H9 (cell line): ENCODE measurements at regions not wholly inside any gene's neighbourhood (a gene's known extent, or its start where the extent isn't known, plus 50 kb on each side); places are given as distances from the start of the nearest gene placed in this dataset.

Source experiments
- DNase-seq: peaks from one replicate; pipeline ENCODE4 v3.0.0-alpha.2; 2017
- H2AFZ ChIP-seq: one replicate; pipeline ENCODE4 v1.6.1; 2013; ENCODE audit warnings: mild to moderate bottlenecking, low read length, control low read depth, moderate library complexity
- H2AK5ac ChIP-seq: 2 replicates; pipeline ENCODE4 v1.6.1; 2013; ENCODE audit warnings: low read length, control low read depth, mixed read lengths; ENCODE audit not compliant: insufficient read length
- H2BK120ac ChIP-seq: one replicate; pipeline ENCODE4 v1.6.1; 2013; ENCODE audit warnings: low read depth, mild to moderate bottlenecking, low read length, control low read depth, inconsistent platforms; ENCODE audit not compliant: poor library complexity, severe bottlenecking
- H2BK12ac ChIP-seq: 2 replicates; pipeline ENCODE4 v1.6.1; 2013; ENCODE audit warnings: low read length, control low read depth, mixed read lengths, low read depth; ENCODE audit not compliant: insufficient read length
- H2BK15ac ChIP-seq: 2 replicates; pipeline ENCODE4 v1.6.1; 2013; ENCODE audit warnings: low read depth, low read length, control low read depth
- H2BK20ac ChIP-seq: one replicate; pipeline ENCODE4 v1.6.1; 2013; ENCODE audit warnings: low read depth, mild to moderate bottlenecking, low read length, control low read depth, inconsistent platforms; ENCODE audit not compliant: poor library complexity, severe bottlenecking
- H2BK5ac ChIP-seq: 2 replicates; pipeline ENCODE4 v1.6.1; 2013; ENCODE audit warnings: low read length, control low read depth, mixed read lengths; ENCODE audit not compliant: insufficient read length
- H3K14ac ChIP-seq: 2 replicates; pipeline ENCODE4 v1.6.1; 2013; ENCODE audit warnings: low read length, control low read depth; ENCODE audit not compliant: insufficient read depth
- H3K18ac ChIP-seq: 2 replicates; pipeline ENCODE4 v1.6.1; 2013; ENCODE audit warnings: low read depth, mild to moderate bottlenecking, mixed read lengths, low read length, control low read depth; ENCODE audit not compliant: insufficient read length
- H3K23ac ChIP-seq: 2 replicates; pipeline ENCODE4 v1.6.1; 2013; ENCODE audit warnings: low read length, control low read depth, mixed read lengths, low read depth; ENCODE audit not compliant: insufficient read length
- H3K23me2 ChIP-seq: 2 replicates; pipeline ENCODE4 v1.6.1; 2013; ENCODE audit warnings: low read depth, mild to moderate bottlenecking, mixed read lengths, low read length, control low read depth; ENCODE audit not compliant: insufficient read length, poor library complexity, severe bottlenecking
- H3K27ac ChIP-seq: 2 replicates; pipeline ENCODE4 v1.5.1; 2013; ENCODE audit warnings: low read length, control low read depth, mixed read lengths, low read depth; ENCODE audit not compliant: insufficient read length
- H3K27me3 ChIP-seq: 2 replicates; pipeline ENCODE4 v1.6.1; 2013; ENCODE audit warnings: low read length, control low read depth, inconsistent platforms; ENCODE audit not compliant: insufficient read depth
- H3K4ac ChIP-seq: 2 replicates; pipeline ENCODE4 v1.6.1; 2013; ENCODE audit warnings: low read depth, mild to moderate bottlenecking, control low read depth, inconsistent platforms, low read length, moderate library complexity
- H3K4me1 ChIP-seq: 2 replicates; pipeline ENCODE4 v1.6.1; 2013; ENCODE audit warnings: low read length, control low read depth, inconsistent platforms; ENCODE audit not compliant: insufficient read depth
- H3K4me2 ChIP-seq: 2 replicates; pipeline ENCODE4 v1.6.1; 2013; ENCODE audit warnings: low read length, control low read depth, mixed read lengths; ENCODE audit not compliant: insufficient read length, insufficient read depth
- H3K56ac ChIP-seq: 2 replicates; pipeline ENCODE4 v1.6.1; 2013; ENCODE audit warnings: low read depth, mild to moderate bottlenecking, mixed read lengths, low read length, control low read depth; ENCODE audit not compliant: insufficient read length
- H3K79me1 ChIP-seq: 2 replicates; pipeline ENCODE4 v1.6.1; 2013; ENCODE audit warnings: low read depth, mild to moderate bottlenecking, moderate library complexity, low read length, control low read depth, inconsistent platforms; ENCODE audit not compliant: insufficient read depth, poor library complexity, severe bottlenecking
- H3K79me2 ChIP-seq: 2 replicates; pipeline ENCODE4 v1.6.1; 2013; ENCODE audit warnings: low read length, control low read depth, inconsistent platforms; ENCODE audit not compliant: insufficient read depth
- H3K9ac ChIP-seq: 2 replicates; pipeline ENCODE4 v1.6.1; 2013; ENCODE audit warnings: low read length, control low read depth, mixed read lengths; ENCODE audit not compliant: insufficient read length; ENCODE audit errors: extremely low read depth
- H3K9me3 ChIP-seq: one replicate; pipeline ENCODE4 v1.6.1; 2013; ENCODE audit warnings: low read depth, low read length, inconsistent platforms; ENCODE audit not compliant: control insufficient read depth
- H3T11ph ChIP-seq: one replicate; pipeline ENCODE4 v1.6.1; 2013; ENCODE audit warnings: mild to moderate bottlenecking, low read length, control low read depth, inconsistent platforms
- H4K20me1 ChIP-seq: one replicate; pipeline ENCODE4 v1.6.1; 2013; ENCODE audit not compliant: control insufficient read depth, insufficient read length, insufficient read depth
- H4K5ac ChIP-seq: 2 replicates; pipeline ENCODE4 v1.6.1; 2013; ENCODE audit warnings: low read depth, mild to moderate bottlenecking, mixed read lengths, low read length, control low read depth; ENCODE audit not compliant: insufficient read length
- H4K8ac ChIP-seq: replicated peaks from 2 replicates; pipeline ENCODE4 v1.6.1; 2013; ENCODE audit warnings: low read length, control low read depth, mixed read lengths, low read depth; ENCODE audit not compliant: insufficient read length
- H4K91ac ChIP-seq: 2 replicates; pipeline ENCODE4 v1.6.1; 2013; ENCODE audit warnings: low read depth, mild to moderate bottlenecking, moderate library complexity, mixed read lengths, low read length, control low read depth; ENCODE audit not compliant: insufficient read length
- H3K27ac Mint-ChIP-seq, 3 experiments: 2 replicates in 2 of 3; 3 replicates in 1 of 3; pipeline ENCODE4 v1.8.0; 2020 to 2021; ENCODE audit warnings: mixed read lengths in 3 of 3, mild to moderate bottlenecking in 1 of 3, moderate library complexity in 1 of 3
- H3K27me3 Mint-ChIP-seq: 2 replicates; pipeline ENCODE4 v1.8.0; 2021; ENCODE audit warnings: low read depth, mild to moderate bottlenecking, moderate library complexity, mixed read lengths
- H3K36me3 Mint-ChIP-seq, 3 experiments: 2 replicates in 2 of 3; 3 replicates in 1 of 3; pipeline ENCODE4 v1.8.0; 2020 to 2021; ENCODE audit warnings: low read depth in 3 of 3, mixed read lengths in 3 of 3; ENCODE audit not compliant: insufficient read depth in 1 of 3
- H3K4me1 Mint-ChIP-seq, 2 experiments: 2 replicates each; pipeline ENCODE4 v1.8.0; 2020; ENCODE audit warnings: mixed read lengths in 2 of 2
- H3K4me3 Mint-ChIP-seq, 2 experiments: 2 replicates in 1 of 2; 3 replicates in 1 of 2; pipeline ENCODE4 v1.8.0; 2020 to 2021; ENCODE audit warnings: mild to moderate bottlenecking in 2 of 2, mixed read lengths in 2 of 2, moderate library complexity in 1 of 2
- H3K9me3 Mint-ChIP-seq, 2 experiments: 2 replicates in 1 of 2; 3 replicates in 1 of 2; pipeline ENCODE4 v1.8.0; 2020; ENCODE audit warnings: mild to moderate bottlenecking in 2 of 2, mixed read lengths in 2 of 2, moderate library complexity in 1 of 2
- WGBS: extraction: QIAGEN DNeasy Blood & Tissue Kit; methylation state at CpG from one replicate; pipeline ENCODE4 v1.1.7; 2013; ENCODE audit warnings: missing lambda C conversion rate, low lambda C conversion rate, mixed read lengths; ENCODE audit not compliant: insufficient read length; ENCODE audit errors: extremely low coverage; 5-methylcytosine and 5-hydroxymethylcytosine counted together
- TF ChIP-seq, protein P1 (sequence below): fragments of 200-600 bp; sonication (generic); conservative IDR thresholded peaks from 3 replicates; pipeline ENCODE4 v1.8.0; 2021; ENCODE audit warnings: antibody characterized with exemption, mild to moderate bottlenecking

DNA sequence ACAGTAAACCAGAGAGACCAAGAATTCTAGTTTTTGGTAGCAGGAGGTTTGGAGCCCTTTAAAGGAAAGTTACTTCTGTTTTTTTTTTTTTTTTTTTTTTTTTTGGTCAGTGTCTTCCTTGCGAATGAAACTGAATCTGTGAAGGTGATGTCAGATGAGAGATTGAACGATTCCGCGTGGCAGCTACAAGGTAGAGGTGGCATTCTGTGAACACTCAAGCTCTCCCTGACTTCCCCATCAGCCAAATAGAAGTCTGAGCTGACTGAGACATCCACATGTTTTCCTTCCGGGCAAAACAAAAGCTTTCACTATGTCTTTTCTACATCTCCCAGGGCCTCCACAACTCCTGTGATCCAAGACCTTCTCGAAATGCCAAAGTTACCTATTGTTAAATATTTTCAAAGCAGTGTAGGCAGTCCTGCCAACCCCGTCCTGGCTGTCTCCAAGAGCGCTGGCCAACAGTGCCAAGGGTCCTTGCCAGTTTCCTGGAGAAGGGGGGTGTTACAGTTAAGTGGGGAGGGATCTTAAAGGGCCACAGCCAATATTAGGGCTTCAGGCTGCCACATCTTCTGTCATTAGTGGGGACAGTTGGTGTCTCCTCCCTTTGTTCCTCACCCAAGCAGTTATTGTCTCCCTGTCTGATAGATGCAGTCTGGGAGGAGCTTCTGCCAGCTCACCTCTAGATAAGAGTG is 102.9 kb upstream of the SLC34A2 start:
- H3K23me2 ChIP-seq = no peaks in the 10 kb centered on the region
- H3K27me3 ChIP-seq = no peaks in the 10 kb centered on the region
- peaks cover 4 to 6% of the 10 kb centered on the region in 2 experiments for H3K4me1 Mint-ChIP-seq
- no peaks in the 10 kb centered on the region; the same call in none of the 2 replicates for H3K27me3 Mint-ChIP-seq
- TF ChIP-seq, protein P1, sequence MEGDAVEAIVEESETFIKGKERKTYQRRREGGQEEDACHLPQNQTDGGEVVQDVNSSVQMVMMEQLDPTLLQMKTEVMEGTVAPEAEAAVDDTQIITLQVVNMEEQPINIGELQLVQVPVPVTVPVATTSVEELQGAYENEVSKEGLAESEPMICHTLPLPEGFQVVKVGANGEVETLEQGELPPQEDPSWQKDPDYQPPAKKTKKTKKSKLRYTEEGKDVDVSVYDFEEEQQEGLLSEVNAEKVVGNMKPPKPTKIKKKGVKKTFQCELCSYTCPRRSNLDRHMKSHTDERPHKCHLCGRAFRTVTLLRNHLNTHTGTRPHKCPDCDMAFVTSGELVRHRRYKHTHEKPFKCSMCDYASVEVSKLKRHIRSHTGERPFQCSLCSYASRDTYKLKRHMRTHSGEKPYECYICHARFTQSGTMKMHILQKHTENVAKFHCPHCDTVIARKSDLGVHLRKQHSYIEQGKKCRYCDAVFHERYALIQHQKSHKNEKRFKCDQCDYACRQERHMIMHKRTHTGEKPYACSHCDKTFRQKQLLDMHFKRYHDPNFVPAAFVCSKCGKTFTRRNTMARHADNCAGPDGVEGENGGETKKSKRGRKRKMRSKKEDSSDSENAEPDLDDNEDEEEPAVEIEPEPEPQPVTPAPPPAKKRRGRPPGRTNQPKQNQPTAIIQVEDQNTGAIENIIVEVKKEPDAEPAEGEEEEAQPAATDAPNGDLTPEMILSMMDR = no peak
- no peak overlapping the region for H2AK5ac ChIP-seq
- H3K4ac ChIP-seq = no peak overlapping the region
- no peak overlapping the region for H2BK12ac ChIP-seq
- no peak overlapping the region for H2BK120ac ChIP-seq
- H3K23ac ChIP-seq = no peak overlapping the region
- no peak overlapping the region for H2BK15ac ChIP-seq
- H3K79me1 ChIP-seq = no peaks in the 10 kb centered on the region
- H4K8ac ChIP-seq = no peak overlapping the region
- H3K4me1 ChIP-seq = no peaks in the 10 kb centered on the region; the same call in 1 of the 2 replicates
- no peaks in the 10 kb centered on the region for H3K9me3 ChIP-seq
- peak overlapping the region in 2 of 3 experiments; percentile 36 to 63; a peak in 3 of 7 replicates for H3K27ac Mint-ChIP-seq
- H3K4me3 Mint-ChIP-seq = no peak overlapping the region
- H3K14ac ChIP-seq = no peak overlapping the region
- no peak overlapping the region for H2AFZ ChIP-seq
- no peaks in the 10 kb centered on the region for H4K20me1 ChIP-seq
- no peak overlapping the region for H4K91ac ChIP-seq
- DNase-seq = no peak
- H3K4me2 ChIP-seq = no peak overlapping the region
- no peak overlapping the region for H3T11ph ChIP-seq
- no peak overlapping the region for H2BK20ac ChIP-seq
- no peaks in the 10 kb centered on the region for H3K79me2 ChIP-seq
- no peak overlapping the region for H3K18ac ChIP-seq
- H2BK5ac ChIP-seq = no peak overlapping the region
- H3K56ac ChIP-seq = no peak overlapping the region
- no peak overlapping the region for H3K9ac ChIP-seq
- no peak overlapping the region for H3K27ac ChIP-seq
- WGBS = no CpG with 5 or more reads among the region's 8 CpGs
- H4K5ac ChIP-seq = no peak overlapping the region
- H3K36me3 Mint-ChIP-seq = no peaks in the 10 kb centered on the region
- no peaks in the 10 kb centered on the region for H3K9me3 Mint-ChIP-seq
